ENCODE measurements at regions not wholly inside any gene's neighbourhood (a gene's known extent, or its start where the extent isn't known, plus 50 kb on each side); places are given as distances from the start of the nearest gene placed in this dataset.

GRCh38 chr2:163812926-163813520, 77.2 kb upstream of the FIGN start:
- Mint-ChIP-seq H3K27ac (ENCODE audit: unreplicated experiment) (peak overlapping the region; percentile 1), H3K27me3 (ENCODE audit: insufficient read depth, unreplicated experiment) (no peaks in the 10 kb centered on the region), H3K36me3 (ENCODE audit: insufficient read depth, unreplicated experiment) (peaks cover 8% of the 10 kb centered on the region), H3K4me3 (ENCODE audit: unreplicated experiment) (no peak overlapping the region), H3K4me1 (ENCODE audit: low read depth, unreplicated experiment) (peaks cover 9% of the 10 kb centered on the region), H3K9me3 (ENCODE audit: unreplicated experiment) (peaks cover 34% of the 10 kb centered on the region)
- BruUV-seq (replicated peaks): no TSS peak
- H3K27me3 ChIP-seq (replicated peaks; ENCODE audit: control insufficient read depth, insufficient read depth, low read length): no peaks in the 10 kb centered on the region
- ChIA-PET CTCF (no interaction called here), POLR2A (no interaction called here)
- no peak for DNase-seq
- intact Hi-C loops (cut with micrococcal nuclease; ENCODE audit: unreplicated experiment): no loop called here
- TF ChIP-seq CTCF (IDR thresholded peaks at IDR 0.05; ENCODE audit: insufficient read depth in 1 of 2, low read depth in 1 of 2, low read length in 1 of 2, severe bottlenecking in 1 of 2, unreplicated experiment in 1 of 2): no peak
- peaks cover 8% of the 10 kb centered on the region for H3K9me3 ChIP-seq
- H3K4me3 ChIP-seq (ENCODE audit: low read depth, low read length): no peak overlapping the region
- peaks cover 16% of the 10 kb centered on the region for H3K4me1 ChIP-seq
- no peaks in the 10 kb centered on the region for H3K36me3 ChIP-seq (ENCODE audit: control insufficient read depth, insufficient read depth, low read length)

GRCh38 chr2:163808406-163808805, 72.6 kb upstream of the FIGN start:
- Mint-ChIP-seq H3K4me3 (ENCODE audit: unreplicated experiment) (no peak overlapping the region), H3K27ac (ENCODE audit: unreplicated experiment) (no peak overlapping the region), H3K9me3 (ENCODE audit: unreplicated experiment) (peaks cover 10% of the 10 kb centered on the region), H3K36me3 (ENCODE audit: insufficient read depth, unreplicated experiment) (no peaks in the 10 kb centered on the region), H3K4me1 (ENCODE audit: low read depth, unreplicated experiment) (peaks cover 7% of the 10 kb centered on the region), H3K27me3 (ENCODE audit: insufficient read depth, unreplicated experiment) (no peaks in the 10 kb centered on the region)
- intact Hi-C loops (cut with micrococcal nuclease; ENCODE audit: unreplicated experiment): no loop called here
- BruUV-seq (replicated peaks): no TSS peak
- no peak for DNase-seq
- CTCF ChIA-PET: no interaction called here
- POLR2A ChIA-PET: no interaction called here
- Histone ChIP-seq H3K27me3 (replicated peaks; ENCODE audit: control insufficient read depth, insufficient read depth, low read length) (no peaks in the 10 kb centered on the region), H3K4me1 (peaks cover 11% of the 10 kb centered on the region; the same call in 1 of the 2 replicates), H3K9me3 (no peaks in the 10 kb centered on the region), H3K36me3 (ENCODE audit: control insufficient read depth, insufficient read depth, low read length) (no peaks in the 10 kb centered on the region), H3K4me3 (ENCODE audit: low read depth, low read length) (no peak overlapping the region)
- TF ChIP-seq CTCF (IDR thresholded peaks at IDR 0.05; ENCODE audit: insufficient read depth in 1 of 2, low read depth in 1 of 2, low read length in 1 of 2, severe bottlenecking in 1 of 2, unreplicated experiment in 1 of 2): no peak

- H3K4me1 ChIP-seq: peaks cover 9% of the 10 kb centered on the region
- intact Hi-C loops (cut with micrococcal nuclease; ENCODE audit: unreplicated experiment): no loop called here
- ChIA-PET POLR2A (no interaction called here), CTCF (no interaction called here)
- H3K9me3 Mint-ChIP-seq (ENCODE audit: unreplicated experiment): no peaks in the 10 kb centered on the region
- no TSS peak for BruUV-seq (replicated peaks)
- peaks cover 17% of the 10 kb centered on the region for H3K4me1 Mint-ChIP-seq (ENCODE audit: low read depth, unreplicated experiment)
- H3K36me3 Mint-ChIP-seq (ENCODE audit: insufficient read depth, unreplicated experiment): no peaks in the 10 kb centered on the region
- H3K27ac Mint-ChIP-seq (ENCODE audit: unreplicated experiment): no peak overlapping the region
- no peaks in the 10 kb centered on the region for H3K27me3 Mint-ChIP-seq (ENCODE audit: insufficient read depth, unreplicated experiment)
- H3K27me3 ChIP-seq (replicated peaks; ENCODE audit: control insufficient read depth, insufficient read depth, low read length): no peaks in the 10 kb centered on the region
- no peaks in the 10 kb centered on the region for H3K9me3 ChIP-seq
- DNase-seq: no peak
- TF ChIP-seq CTCF (IDR thresholded peaks at IDR 0.05; ENCODE audit: insufficient read depth in 1 of 2, low read depth in 1 of 2, low read length in 1 of 2, severe bottlenecking in 1 of 2, unreplicated experiment in 1 of 2): no peak
- no peak overlapping the region for H3K4me3 ChIP-seq (ENCODE audit: low read depth, low read length)
- H3K36me3 ChIP-seq (ENCODE audit: control insufficient read depth, insufficient read depth, low read length): no peaks in the 10 kb centered on the region
- no peak overlapping the region for H3K4me3 Mint-ChIP-seq (ENCODE audit: unreplicated experiment)
These were observed 66.5 kb upstream of the FIGN start for GRCh38 chr2:163802284-163802683.

Data from Caco-2 (cell line).